Mammary epithelial cell (primary cell): ENCODE measurements at regions not wholly inside any gene's neighbourhood (a gene's known extent, or its start where the extent isn't known, plus 50 kb on each side); places are given as distances from the start of the nearest gene placed in this dataset.

Experiments used
- CTCF ChIP-seq, 2 donors: IDR thresholded peaks in 1 of 2; conservative IDR thresholded peaks in 1 of 2; 2 replicates each; pipeline ENCODE4 v1.5.1; 2011 to 2012; ENCODE audit warnings: inconsistent platforms in 2 of 2, low read length in 2 of 2, mild to moderate bottlenecking in 2 of 2, control low read depth in 1 of 2, low read depth in 1 of 2; ENCODE audit not compliant: insufficient read depth in 1 of 2; ENCODE audit errors: extremely low read depth in 1 of 2
- EZH2 ChIP-seq: IDR thresholded peaks from 2 replicates; pipeline ENCODE4 v1.6.1; 2012; ENCODE audit warnings: low read length, inconsistent platforms, borderline replicate concordance

- TF ChIP-seq CTCF (conservative IDR thresholded peaks at IDR 0.05 in 1 of 2, IDR thresholded peaks at IDR 0.05 in 1 of 2; ENCODE audit: extremely low read depth in 1 of 2, insufficient read depth in 1 of 2, low read depth in 1 of 2, low read length in 2 of 2) (no peak), EZH2 (no peak)
Observed at GRCh38 chr14:71190770-71191374, 283.6 kb downstream of the PCNX1 start.
